ENCODE measurements at regions not wholly inside any gene's neighbourhood (a gene's known extent, or its start where the extent isn't known, plus 50 kb on each side); places are given as distances from the start of the nearest gene placed in this dataset.

GRCh38 chr1:112267929-112268328 is 128.1 kb upstream of the CTTNBP2NL start:
- TF ChIP-seq CTCF (IDR thresholded peaks at IDR 0.05 in 4 of 5, conservative IDR thresholded peaks at IDR 0.05 in 1 of 5) (no peak), POLR2A (IDR thresholded peaks at IDR 0.05) (no peak)
